ENCODE measurements at regions not wholly inside any gene's neighbourhood (a gene's known extent, or its start where the extent isn't known, plus 50 kb on each side); places are given as distances from the start of the nearest gene placed in this dataset.

- TF ChIP-seq CEBPB (IDR thresholded peaks at IDR 0.05; ENCODE audit: low read depth, low read length) (no peak), KDM5A (IDR thresholded peaks at IDR 0.05; ENCODE audit: low read length) (no peak)
Observed at GRCh38 chr12:127297327-127297726, 969.6 kb upstream of the TMEM132C start (continued).
